Dermis microvascular lymphatic vessel endothelial cell (primary cell): ENCODE measurements at regions not wholly inside any gene's neighbourhood (a gene's known extent, or its start where the extent isn't known, plus 50 kb on each side); places are given as distances from the start of the nearest gene placed in this dataset.
"Not testable (repeated sequence)": the region's sequence is repeated elsewhere in the genome, so short reads cannot be mapped to it uniquely, and the experiment has no call there.

Experiments
- DNase-seq, 2 donors: peaks; one replicate each; pipeline versions ENCODE4 v3.0.0 to v3.0.0-alpha.2; 2010; ENCODE audit warnings: low read depth in 2 of 2

DNA sequence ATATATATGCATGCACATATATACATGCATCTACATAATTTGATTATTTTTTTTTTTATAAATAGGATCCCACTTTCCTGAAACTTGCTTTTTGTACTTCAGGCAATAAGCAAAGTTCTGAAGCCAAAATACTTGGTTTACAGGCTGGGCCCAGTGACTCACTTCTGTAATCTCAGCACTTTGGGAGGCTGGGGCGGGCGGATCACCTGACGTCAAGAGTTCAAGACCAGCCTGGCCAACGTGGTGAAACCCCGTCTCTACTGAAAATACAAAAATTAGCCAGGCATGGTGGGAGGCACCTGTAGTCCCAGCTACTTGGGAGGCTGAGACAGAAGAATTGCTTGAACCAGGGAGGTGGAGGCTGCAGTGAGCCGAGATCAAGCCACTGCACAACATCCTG, 51.0 kb upstream of the FOXN3 start:
- not testable (repeated sequence) for DNase-seq

DNA sequence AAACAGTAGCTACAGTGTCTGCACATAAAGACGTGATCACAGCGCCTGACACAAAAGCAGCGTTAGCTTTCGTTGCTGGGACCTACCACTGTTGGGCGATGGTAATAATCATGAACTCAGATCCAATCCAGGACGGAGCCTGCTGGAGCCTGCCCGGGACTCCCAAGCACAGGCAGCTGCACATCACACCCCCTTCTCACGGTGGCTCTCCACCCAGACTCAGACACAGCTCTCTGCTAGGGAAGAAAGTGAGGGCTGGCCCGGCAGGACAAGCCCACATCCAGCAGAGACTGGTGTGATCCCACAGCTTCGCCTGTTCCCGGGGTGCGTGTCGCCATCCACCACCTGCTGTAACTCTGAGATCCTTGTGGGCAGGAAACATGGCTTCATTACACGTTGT, 49.9 kb upstream of the FOXN3 start:
- no peak for DNase-seq
